ENCODE measurements at regions not wholly inside any gene's neighbourhood (a gene's known extent, or its start where the extent isn't known, plus 50 kb on each side); places are given as distances from the start of the nearest gene placed in this dataset.

DNA sequence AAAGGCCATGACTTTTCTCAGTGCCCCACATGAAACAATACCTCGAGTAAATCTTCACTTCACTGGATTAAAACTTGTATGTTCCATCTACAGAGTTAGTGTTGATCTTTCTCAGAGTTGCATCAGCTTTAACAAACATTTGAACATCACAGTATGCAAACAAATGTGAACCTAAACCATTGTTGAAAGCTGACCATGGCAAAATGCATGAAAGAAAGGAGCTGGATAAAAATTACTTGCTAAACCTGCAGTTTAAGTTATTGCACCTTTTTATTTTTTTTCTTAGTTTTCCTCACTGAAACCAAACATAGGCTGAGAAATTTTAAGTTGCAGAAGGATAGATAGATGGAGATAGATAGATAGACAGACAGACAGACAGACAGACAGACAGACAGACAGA, 107.2 kb upstream of the UGP2 start:
- Histone ChIP-seq H3F3A (replicated peaks; ENCODE audit: low read depth) (no peaks in the 10 kb centered on the region), H3K4me3 (no peak overlapping the region), H3K4me1 (ENCODE audit: insufficient read depth) (peaks cover 9% of the 10 kb centered on the region; the same call in 1 of the 2 replicates), H3K79me2 (replicated peaks; ENCODE audit: insufficient read depth) (no peaks in the 10 kb centered on the region), H4K20me1 (replicated peaks; ENCODE audit: insufficient read depth) (no peaks in the 10 kb centered on the region), H2AFZ (no peak overlapping the region), H3K27ac (ENCODE audit: low read depth) (no peak overlapping the region), H3K27me3 (ENCODE audit: insufficient read depth) (no peaks in the 10 kb centered on the region), H3K36me3 (ENCODE audit: insufficient read depth) (no peaks in the 10 kb centered on the region), H3K9me2 (ENCODE audit: insufficient read depth) (no peaks in the 10 kb centered on the region), H3K4me2 (no peak overlapping the region)
- Mint-ChIP-seq H3K27me3 (ENCODE audit: insufficient read depth, low read depth, poor library complexity) (peaks cover 9% of the 10 kb centered on the region), H3K36me3 (ENCODE audit: low read depth) (no peaks in the 10 kb centered on the region), H3K4me3 (no peak overlapping the region), H3K27ac (no peak overlapping the region; the same call in 1 of the 2 replicates), H3K4me1 (peaks cover 20% of the 10 kb centered on the region), H3K9me3 (no peaks in the 10 kb centered on the region; the same call in 2 of the 3 replicates)
- DNase-seq (ENCODE audit: low spot score) (no peak), ATAC-seq (no peak)
- TF ChIP-seq JUNB (IDR thresholded peaks at IDR 0.05; ENCODE audit: unreplicated experiment) (no peak), EZH2 (IDR thresholded peaks at IDR 0.05; ENCODE audit: low read depth, unreplicated experiment) (no peak), ZNF114 (CRISPR knock-in tag; IDR thresholded peaks at IDR 0.05) (no peak), ZNF331 (CRISPR knock-in tag; IDR thresholded peaks at IDR 0.05; ENCODE audit: low read depth) (no peak), CREB1 (CRISPR knock-in tag; IDR thresholded peaks at IDR 0.05; ENCODE audit: low read depth) (no peak), POLR2AphosphoS5 (IDR thresholded peaks at IDR 0.05; ENCODE audit: low read depth) (no peak), NANOG (IDR thresholded peaks at IDR 0.05; ENCODE audit: borderline replicate concordance) (no peak), STAT1 (IDR thresholded peaks at IDR 0.05; ENCODE audit: unreplicated experiment) (no peak)
- TF ChIP-seq, protein P1, sequence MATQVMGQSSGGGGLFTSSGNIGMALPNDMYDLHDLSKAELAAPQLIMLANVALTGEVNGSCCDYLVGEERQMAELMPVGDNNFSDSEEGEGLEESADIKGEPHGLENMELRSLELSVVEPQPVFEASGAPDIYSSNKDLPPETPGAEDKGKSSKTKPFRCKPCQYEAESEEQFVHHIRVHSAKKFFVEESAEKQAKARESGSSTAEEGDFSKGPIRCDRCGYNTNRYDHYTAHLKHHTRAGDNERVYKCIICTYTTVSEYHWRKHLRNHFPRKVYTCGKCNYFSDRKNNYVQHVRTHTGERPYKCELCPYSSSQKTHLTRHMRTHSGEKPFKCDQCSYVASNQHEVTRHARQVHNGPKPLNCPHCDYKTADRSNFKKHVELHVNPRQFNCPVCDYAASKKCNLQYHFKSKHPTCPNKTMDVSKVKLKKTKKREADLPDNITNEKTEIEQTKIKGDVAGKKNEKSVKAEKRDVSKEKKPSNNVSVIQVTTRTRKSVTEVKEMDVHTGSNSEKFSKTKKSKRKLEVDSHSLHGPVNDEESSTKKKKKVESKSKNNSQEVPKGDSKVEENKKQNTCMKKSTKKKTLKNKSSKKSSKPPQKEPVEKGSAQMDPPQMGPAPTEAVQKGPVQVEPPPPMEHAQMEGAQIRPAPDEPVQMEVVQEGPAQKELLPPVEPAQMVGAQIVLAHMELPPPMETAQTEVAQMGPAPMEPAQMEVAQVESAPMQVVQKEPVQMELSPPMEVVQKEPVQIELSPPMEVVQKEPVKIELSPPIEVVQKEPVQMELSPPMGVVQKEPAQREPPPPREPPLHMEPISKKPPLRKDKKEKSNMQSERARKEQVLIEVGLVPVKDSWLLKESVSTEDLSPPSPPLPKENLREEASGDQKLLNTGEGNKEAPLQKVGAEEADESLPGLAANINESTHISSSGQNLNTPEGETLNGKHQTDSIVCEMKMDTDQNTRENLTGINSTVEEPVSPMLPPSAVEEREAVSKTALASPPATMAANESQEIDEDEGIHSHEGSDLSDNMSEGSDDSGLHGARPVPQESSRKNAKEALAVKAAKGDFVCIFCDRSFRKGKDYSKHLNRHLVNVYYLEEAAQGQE (IDR thresholded peaks at IDR 0.05; ENCODE audit: unreplicated experiment) = no peak
- TF ChIP-seq, protein P2, sequence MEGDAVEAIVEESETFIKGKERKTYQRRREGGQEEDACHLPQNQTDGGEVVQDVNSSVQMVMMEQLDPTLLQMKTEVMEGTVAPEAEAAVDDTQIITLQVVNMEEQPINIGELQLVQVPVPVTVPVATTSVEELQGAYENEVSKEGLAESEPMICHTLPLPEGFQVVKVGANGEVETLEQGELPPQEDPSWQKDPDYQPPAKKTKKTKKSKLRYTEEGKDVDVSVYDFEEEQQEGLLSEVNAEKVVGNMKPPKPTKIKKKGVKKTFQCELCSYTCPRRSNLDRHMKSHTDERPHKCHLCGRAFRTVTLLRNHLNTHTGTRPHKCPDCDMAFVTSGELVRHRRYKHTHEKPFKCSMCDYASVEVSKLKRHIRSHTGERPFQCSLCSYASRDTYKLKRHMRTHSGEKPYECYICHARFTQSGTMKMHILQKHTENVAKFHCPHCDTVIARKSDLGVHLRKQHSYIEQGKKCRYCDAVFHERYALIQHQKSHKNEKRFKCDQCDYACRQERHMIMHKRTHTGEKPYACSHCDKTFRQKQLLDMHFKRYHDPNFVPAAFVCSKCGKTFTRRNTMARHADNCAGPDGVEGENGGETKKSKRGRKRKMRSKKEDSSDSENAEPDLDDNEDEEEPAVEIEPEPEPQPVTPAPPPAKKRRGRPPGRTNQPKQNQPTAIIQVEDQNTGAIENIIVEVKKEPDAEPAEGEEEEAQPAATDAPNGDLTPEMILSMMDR (conservative IDR thresholded peaks at IDR 0.05; ENCODE audit: low read depth in 2 of 2) = no peak
- TF ChIP-seq, protein P3, sequence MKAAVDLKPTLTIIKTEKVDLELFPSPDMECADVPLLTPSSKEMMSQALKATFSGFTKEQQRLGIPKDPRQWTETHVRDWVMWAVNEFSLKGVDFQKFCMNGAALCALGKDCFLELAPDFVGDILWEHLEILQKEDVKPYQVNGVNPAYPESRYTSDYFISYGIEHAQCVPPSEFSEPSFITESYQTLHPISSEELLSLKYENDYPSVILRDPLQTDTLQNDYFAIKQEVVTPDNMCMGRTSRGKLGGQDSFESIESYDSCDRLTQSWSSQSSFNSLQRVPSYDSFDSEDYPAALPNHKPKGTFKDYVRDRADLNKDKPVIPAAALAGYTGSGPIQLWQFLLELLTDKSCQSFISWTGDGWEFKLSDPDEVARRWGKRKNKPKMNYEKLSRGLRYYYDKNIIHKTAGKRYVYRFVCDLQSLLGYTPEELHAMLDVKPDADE (IDR thresholded peaks at IDR 0.05) = no peak
- TF ChIP-seq, protein P4, sequence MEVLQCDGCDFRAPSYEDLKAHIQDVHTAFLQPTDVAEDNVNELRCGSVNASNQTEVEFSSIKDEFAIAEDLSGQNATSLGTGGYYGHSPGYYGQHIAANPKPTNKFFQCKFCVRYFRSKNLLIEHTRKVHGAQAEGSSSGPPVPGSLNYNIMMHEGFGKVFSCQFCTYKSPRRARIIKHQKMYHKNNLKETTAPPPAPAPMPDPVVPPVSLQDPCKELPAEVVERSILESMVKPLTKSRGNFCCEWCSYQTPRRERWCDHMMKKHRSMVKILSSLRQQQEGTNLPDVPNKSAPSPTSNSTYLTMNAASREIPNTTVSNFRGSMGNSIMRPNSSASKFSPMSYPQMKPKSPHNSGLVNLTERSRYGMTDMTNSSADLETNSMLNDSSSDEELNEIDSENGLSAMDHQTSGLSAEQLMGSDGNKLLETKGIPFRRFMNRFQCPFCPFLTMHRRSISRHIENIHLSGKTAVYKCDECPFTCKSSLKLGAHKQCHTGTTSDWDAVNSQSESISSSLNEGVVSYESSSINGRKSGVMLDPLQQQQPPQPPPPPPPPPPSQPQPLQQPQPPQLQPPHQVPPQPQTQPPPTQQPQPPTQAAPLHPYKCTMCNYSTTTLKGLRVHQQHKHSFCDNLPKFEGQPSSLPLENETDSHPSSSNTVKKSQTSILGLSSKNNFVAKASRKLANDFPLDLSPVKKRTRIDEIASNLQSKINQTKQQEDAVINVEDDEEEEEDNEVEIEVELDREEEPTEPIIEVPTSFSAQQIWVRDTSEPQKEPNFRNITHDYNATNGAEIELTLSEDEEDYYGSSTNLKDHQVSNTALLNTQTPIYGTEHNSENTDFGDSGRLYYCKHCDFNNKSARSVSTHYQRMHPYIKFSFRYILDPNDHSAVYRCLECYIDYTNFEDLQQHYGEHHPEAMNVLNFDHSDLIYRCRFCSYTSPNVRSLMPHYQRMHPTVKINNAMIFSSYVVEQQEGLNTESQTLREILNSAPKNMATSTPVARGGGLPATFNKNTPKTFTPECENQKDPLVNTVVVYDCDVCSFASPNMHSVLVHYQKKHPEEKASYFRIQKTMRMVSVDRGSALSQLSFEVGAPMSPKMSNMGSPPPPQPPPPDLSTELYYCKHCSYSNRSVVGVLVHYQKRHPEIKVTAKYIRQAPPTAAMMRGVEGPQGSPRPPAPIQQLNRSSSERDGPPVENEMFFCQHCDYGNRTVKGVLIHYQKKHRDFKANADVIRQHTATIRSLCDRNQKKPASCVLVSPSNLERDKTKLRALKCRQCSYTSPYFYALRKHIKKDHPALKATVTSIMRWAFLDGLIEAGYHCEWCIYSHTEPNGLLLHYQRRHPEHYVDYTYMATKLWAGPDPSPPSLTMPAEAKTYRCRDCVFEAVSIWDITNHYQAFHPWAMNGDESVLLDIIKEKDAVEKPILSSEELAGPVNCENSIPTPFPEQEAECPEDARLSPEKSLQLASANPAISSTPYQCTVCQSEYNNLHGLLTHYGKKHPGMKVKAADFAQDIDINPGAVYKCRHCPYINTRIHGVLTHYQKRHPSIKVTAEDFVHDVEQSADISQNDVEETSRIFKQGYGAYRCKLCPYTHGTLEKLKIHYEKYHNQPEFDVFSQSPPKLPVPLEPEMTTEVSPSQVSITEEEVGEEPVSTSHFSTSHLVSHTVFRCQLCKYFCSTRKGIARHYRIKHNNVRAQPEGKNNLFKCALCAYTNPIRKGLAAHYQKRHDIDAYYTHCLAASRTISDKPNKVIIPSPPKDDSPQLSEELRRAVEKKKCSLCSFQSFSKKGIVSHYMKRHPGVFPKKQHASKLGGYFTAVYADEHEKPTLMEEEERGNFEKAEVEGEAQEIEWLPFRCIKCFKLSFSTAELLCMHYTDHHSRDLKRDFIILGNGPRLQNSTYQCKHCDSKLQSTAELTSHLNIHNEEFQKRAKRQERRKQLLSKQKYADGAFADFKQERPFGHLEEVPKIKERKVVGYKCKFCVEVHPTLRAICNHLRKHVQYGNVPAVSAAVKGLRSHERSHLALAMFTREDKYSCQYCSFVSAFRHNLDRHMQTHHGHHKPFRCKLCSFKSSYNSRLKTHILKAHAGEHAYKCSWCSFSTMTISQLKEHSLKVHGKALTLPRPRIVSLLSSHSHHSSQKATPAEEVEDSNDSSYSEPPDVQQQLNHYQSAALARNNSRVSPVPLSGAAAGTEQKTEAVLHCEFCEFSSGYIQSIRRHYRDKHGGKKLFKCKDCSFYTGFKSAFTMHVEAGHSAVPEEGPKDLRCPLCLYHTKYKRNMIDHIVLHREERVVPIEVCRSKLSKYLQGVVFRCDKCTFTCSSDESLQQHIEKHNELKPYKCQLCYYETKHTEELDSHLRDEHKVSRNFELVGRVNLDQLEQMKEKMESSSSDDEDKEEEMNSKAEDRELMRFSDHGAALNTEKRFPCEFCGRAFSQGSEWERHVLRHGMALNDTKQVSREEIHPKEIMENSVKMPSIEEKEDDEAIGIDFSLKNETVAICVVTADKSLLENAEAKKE (CRISPR knock-in tag; IDR thresholded peaks at IDR 0.05) = no peak

Data from GM23338 (cell line).